ENCODE measurements at regions not wholly inside any gene's neighbourhood (a gene's known extent, or its start where the extent isn't known, plus 50 kb on each side); places are given as distances from the start of the nearest gene placed in this dataset.
"Not testable (repeated sequence)": the region's sequence is repeated elsewhere in the genome, so short reads cannot be mapped to it uniquely, and the experiment has no call there.

DNA sequence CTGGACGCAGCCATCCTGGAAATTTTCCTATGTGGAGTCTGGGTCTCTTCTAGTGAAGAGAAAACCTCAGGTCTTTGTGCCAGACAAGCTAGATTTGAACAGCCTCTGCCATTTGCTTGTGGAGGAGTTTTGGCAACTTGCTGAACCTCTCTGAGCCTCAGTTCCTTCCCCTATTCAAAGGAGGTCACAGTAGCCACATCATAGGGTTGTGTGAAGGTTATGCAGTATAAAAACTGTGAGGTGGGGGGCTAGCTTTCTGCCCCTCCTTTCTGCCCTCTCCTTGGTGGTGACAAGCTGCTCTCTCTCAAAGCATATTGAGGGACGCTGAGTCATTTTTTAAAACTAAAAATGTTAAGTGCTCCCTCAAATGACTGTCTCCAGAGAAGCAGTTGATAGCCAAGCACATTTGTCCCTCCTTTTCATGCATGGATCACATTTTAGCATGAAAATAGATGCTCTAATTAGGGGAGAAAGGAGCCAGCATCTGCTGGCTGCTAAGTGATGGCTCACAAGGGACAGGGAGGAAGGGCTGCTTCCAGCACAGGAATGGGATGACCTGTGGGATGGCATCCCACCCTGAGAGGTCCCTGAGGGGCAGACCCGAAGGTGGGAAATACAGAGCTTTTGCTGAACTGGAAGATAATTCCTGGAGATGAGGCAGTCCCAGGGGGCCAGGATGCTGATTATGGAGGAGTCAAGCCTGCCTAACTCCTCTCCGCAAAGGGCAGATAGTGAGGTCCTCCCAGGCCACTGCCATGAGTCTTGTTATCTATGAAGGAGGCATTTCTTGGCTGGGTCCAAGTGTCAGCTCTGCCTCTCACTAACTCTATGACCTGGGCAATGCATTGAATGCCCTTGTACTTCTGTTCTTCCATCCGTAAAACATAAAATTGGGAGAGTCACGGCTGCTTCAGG is 218.8 kb downstream of the RAB11FIP4 start:
- no peak for DNase-seq

DNA sequence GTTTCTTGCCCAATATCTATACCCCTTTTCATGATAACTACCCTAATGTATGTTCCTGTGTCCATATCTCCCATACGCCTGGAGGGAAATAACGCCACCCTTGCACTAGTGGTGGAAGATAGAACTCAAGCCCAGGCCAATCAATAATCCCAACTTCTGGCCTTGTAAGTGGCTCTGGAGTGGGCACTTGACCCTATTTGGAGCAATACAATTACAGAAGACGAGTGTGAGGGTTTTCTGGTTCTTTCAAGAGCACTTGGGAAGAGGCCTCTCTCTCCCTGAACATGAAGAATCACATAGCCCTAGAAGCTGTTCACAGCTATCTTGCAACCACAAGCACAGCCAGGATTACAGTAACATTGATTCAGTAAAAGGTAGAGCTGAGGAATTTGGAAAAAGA is 217.9 kb downstream of the RAB11FIP4 start:
- DNase-seq: no peak

DNA sequence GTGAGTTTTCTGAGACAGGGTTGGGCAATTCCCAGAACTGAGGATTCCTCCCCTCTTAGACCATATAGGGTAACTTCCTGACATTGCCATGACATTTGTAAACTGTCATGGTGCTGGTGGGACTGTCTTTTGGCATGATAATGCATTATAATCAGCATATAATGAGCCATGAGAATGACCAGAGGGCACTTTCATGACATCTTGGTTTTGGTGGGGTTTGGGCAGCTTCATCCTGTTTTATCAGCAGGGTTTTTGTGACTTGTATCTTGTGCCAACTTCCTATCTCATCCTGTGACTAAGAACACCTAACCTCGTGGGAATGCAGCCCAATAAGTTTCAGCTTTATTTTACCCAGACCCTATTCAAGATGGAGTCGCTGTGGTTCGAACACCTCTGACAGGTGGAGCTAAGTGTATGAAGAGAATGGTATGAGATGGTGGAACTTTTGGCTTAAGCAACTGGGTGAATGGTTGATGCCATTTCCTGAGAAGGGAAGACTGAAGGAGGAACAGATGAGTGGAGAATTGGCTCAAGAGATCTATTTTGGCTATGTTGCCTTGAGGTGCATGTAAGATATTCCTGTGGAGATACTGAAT is 217.3 kb downstream of the RAB11FIP4 start:
- DNase-seq: no peak

DNA sequence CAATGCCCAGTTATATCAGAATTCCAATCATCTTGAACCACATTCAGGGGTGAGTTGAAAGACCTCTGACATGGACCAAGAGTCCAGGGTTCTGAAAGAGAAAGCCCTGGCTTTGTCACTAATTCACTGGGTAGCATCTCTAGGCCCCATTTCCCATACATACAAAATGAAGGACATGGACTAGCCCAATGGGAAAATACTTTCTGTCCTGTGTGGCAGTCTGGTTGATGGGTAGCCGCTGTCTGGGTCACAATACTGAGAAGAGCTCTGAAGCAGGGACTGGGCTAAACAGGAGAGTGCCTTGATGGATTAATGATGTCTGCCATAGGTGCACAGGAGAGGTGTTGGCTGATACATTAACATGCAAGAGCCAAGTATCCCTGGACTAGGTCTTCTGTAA is 214.3 kb downstream of the RAB11FIP4 start:
- DNase-seq: no peak

DNA sequence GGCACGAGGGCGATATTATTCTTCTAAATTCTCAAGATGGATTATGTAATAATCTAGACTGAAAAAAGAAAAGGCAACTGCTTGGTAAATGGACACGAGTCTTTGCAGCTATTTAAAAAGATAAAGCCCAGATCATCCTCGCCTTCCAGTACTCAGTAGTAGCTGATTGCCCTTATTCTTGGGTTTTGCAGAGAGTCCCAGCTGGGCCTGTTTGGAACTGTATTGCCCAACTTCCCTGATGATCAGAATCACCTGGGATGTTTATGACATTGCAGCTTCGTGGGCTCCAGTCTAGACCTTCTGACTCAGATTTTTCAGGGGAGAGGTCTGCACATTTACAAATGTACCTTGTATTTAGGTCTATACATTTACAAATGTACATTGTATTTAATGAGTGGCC is 213.5 kb downstream of the RAB11FIP4 start:
- DNase-seq: no peak

DNA sequence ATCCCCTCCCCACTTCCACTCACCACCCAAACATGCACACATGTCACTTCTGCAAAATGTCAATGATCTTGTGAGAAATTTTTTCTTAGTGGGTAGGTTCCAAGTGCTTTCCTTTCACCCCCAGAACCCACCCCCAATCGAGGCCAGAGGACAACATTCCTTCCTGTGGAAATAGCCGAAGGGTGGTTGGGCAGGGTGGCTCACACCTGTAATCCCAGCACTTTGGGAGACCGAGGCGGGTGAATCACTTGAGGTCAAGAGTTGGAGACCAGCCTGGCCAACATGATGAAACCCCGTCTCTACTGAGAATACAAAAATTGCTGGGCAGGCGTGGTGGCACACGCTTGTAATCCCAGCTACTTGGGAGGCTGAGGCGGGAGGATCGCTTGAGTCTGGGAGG is 208.7 kb downstream of the RAB11FIP4 start:
- DNase-seq: not testable (repeated sequence)

DNA sequence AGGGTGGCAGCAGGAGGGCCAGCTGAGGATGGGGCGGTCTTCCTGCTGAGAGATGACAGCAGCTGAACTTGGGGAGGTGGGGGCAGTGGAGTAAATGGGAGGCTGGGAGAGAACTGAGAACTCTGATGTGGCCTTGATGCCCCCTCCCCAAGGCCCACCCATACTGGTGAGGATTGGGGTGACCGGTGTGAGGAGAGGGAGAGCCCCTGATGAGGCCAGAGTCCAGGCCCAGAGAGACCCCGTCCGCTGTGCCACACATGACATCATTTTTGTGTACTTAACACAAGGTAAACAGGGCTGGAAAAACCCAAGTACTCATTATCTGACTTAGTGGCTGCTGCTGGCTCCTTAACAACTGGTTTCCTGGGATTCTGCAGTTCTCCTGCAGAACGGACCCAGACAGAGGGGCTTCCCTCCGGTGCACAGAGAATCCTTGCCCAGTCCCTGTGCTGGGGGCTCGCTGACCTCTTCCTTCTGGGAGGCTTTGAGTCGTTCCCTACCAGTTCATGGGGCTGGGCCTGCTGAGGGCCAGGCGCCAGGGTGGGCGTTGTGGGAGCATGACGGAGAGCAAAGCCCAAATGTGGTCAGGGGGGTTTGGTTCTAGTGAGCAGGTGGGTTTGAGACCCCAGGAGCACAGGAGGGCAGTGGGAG is 207.6 kb downstream of the RAB11FIP4 start:
- no peak for DNase-seq

DNA sequence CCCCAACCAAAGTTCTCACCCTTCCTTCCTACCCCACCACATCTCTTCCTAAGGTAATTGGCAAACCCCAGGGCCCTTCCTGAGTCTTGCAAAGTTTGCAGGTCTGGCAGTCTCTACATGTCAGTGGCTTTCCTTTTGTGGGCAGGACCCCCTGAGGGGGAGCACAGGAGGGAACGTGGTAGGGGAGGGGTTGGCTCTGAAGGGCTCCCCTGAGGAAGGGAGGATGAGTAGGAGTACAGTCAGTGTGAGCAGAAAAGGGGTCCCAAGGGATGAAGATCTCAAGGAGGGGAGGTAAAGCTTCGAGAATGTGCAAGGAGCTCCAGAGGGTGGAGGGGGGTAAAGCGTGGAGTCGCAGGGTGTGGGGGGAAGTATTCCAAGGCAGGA is 206.9 kb downstream of the RAB11FIP4 start:
- no peak for DNase-seq

DNA sequence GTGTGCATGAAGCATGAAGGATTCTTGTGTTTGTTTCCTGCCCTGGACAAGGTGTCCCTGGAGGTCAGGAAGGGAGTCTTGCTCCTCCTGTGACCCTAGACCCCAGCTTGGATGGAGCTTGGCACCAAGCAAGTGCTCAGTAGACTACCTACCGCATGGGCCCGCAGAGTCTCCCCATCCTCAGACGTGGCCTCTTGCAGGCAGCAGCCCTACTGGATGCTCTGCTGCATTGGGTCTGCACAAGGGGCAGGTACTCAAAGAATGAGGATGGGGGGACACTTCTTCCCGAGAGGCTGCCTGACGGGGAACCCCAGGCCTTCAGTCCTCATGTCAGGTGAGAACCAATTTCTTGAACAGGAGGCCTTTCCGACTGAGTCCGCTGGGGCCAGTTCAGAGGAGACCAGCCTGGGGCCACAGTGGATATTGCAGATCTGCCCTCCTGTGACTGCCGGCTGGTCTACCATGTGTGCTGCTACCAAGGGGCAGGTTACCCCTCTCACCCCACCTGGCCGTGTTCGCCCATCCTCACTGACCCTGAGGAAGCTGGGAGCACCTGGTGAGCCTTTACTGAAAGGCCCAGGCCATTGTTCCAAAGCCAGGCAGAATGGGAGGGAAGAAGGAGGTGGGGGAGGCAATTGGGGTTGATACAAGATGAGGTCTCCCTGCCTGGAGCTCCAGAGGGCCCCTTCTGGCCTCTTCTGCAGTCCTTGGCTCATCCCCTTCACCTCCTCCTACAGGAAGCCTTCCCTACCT is 206.3 kb downstream of the RAB11FIP4 start:
- no peak for DNase-seq

DNA sequence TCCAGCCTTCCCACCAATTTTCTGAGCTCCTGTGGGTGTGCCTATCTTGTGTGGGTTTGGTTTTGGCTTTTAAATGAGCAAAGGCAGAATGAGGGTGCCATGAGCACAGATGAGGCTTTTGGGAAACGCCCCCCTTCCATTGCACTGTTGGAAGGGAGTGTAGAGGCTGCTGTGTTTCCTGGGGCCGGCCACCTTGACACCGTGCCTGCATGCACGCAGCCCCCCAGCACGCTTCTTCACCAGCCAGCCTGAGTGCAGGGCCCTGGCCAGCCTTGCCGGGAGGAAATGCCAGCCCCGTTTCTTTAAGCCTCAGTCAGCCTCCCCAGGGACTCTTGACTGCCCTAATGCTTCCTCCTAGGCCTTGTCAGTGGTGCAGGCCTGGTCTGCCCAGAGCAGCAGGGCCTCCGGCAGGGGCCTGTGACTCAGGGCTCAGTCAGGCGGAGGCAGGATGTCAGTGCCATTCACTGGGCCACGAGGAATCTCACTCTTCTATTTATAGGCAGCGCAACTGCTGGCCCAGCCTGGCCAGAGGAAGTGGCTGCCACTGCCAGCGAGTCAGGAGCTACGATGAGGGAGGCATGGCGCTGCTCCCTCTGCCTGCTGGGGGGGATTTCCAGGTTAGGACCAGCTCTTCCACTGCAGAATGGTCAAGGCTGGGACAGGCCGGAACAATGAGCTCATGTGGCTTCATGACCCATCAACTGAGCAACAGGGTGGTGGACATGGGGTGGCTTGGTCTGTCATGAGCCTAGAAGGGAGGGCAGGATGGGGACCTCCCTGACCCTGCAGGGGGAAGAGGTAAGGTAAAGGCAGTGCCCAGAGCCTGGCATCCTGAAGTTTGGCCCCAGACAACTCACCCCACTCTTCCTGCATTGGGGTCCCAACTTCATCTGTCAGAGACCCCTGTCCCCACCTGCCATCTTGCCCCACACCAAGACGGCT is 205.2 kb downstream of the RAB11FIP4 start:
- peak; percentile 79 for DNase-seq

DNA sequence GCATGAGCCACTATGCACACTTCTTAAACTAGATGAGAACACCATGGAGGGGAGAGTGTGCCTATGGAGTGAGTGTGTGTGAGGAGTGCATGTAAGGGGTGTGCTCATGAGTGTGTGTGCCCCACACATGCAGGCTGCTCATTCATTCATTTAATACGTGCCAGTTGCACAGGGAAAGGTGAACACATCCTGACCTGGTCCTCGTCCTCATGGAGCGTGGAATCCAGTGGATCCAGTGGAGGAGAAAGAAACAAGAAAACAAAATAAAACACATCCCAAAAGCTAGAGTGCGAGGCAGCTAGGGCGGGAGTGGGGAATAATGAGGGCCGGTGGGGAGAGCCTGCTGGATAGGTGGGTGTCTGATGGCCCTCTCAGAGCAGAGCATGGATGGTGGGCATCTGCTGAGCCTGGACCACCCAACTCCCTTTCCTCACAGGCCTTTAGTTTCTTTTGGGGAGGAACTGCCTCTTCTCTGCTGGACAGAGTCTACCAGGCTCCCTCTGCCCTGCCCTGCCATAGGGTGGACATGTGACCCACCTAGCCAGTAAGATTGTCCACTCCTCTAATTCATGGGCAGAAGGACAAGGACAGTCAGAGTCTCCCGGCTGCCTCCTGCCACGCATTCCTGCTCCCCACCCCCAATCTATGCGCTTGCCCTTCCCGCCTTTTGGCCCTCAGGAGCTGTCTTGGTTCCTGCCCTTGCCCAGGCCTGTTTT is 204.3 kb downstream of the RAB11FIP4 start:
- no peak for DNase-seq

DNA sequence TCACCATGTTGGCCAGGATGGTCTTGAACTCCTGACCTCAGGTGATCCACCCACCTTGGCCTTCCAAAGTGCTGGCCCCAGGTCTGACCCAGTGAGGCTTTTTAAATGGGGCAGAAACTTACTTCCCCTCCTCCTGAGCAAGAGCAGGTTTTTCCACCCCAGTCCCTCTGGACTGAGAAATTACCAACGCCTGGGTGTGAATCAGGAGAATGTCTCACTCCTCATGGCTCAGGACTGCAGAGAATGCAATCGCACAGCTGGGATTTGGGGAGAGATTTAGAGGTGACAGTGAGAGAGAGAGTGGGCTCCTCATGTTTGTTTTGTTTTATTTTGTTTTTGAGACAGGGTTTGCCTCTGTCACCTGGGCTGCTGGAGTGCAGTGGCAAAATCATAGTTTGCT is 203.6 kb downstream of the RAB11FIP4 start:
- peak; percentile 12 for DNase-seq

DNA sequence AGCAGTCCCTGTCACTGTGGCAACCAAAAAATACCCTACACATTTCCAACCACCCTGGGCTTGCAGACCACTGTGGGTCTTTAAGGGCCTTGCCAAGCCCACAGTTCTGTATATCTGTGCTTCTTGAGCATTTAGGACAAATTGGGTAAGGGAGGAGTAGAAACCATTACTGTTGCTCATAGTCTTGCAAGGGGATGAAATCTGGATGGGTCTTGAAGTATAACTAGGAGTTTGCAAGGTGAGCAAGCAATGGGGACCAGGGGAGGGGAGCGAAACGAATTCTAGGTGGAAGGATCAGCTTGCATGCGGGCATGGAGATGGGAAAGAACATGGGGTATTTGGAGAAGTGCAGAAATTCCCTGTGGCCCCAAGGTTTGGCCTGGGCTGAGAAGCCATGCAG is 202.9 kb downstream of the RAB11FIP4 start:
- DNase-seq: no peak

DNA sequence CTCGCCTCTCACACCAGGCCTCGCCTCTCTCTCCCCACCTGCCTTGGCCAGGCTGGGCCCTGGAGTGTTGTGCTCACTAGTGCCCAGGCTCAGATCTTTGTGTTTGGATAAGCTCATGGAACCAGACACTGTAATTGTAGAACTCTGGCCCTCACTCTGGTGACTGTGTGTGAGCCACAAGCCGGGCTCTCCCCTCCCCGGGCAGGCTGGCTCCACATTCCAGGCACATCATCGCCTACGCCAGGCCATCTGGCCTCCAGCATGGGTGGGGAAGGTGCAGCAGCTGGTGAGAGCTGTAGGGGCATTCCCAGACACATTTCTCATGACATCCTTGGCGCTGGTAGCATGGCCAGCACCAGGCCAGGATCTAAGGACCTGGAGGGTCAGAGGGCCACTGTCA is 202.3 kb downstream of the RAB11FIP4 start:
- peak; percentile 66 for DNase-seq

DNA sequence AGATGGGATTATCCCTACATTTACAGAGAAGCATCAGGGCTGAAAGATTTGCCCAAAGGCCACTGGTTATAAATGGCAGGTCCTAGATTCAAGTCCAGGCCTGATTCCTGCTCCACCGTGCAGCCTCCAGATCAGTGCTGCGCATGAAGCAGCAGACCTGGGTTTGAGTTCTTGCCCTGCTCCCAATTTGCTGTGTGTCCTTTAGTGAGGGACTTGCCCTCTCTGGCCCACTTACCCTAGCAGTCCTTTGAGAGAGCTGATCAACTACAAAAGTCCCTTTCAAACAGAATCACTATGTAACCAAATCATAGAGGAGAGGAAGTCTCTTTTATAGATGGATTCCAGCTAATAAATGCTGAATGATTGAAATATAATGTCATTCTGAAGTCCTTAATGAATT is 200.4 kb downstream of the RAB11FIP4 start:
- no peak for DNase-seq

DNA sequence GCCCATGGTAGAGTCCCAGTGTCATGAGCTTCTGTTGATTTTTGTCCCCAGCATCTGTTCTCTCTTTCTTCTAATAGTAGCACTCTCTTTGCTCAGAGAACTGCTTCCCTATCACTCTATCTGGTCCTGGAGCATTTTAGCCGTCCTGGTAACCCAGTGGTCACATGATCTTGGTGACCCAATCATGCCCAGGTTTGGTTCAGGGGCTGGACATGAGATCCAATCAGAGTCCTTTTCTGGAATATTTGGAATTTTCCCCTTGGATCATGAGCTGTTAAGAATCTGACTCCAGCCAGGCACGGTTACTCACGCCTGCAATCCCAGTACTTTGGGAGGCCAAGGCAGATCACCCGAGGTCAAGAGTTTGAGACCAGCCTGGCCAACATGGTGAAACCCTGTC is 197.0 kb downstream of the RAB11FIP4 start:
- no peak for DNase-seq

DNA sequence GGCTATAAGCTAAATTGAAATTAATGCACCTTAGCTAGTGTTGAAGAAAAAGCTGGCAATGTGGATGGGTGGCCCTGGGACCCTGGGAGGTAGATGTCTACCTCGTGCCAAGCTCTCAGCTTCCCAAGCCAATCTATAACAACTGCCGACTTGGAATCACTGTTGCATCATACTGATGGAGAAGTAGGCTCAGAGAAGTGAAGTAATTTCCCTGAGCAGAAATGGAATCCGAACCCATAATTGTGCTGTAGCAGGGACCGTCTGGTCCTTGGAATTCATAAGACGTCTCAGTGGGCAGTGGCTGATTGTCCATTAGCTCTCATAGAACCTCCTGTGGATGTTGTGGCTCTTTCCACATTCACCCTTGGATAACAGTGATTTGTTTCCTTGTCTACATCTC is 196.6 kb downstream of the RAB11FIP4 start:
- no peak for DNase-seq

Data from left hindlimb (tissue), 1 donor.